HG03469 (cell line): ENCODE measurements at regions not wholly inside any gene's neighbourhood (a gene's known extent, or its start where the extent isn't known, plus 50 kb on each side); places are given as distances from the start of the nearest gene placed in this dataset.
"Not testable (repeated sequence)": the region's sequence is repeated elsewhere in the genome, so short reads cannot be mapped to it uniquely, and the experiment has no call there.

Experiments
- ATAC-seq: cut with Tn5 transposase; IDR thresholded peaks from one replicate; pipeline ENCODE4 v1.9.1; 2021; ENCODE audit warnings: mild to moderate bottlenecking, moderate library complexity, moderate number of reproducible peaks; ENCODE audit not compliant: unreplicated experiment

DNA sequence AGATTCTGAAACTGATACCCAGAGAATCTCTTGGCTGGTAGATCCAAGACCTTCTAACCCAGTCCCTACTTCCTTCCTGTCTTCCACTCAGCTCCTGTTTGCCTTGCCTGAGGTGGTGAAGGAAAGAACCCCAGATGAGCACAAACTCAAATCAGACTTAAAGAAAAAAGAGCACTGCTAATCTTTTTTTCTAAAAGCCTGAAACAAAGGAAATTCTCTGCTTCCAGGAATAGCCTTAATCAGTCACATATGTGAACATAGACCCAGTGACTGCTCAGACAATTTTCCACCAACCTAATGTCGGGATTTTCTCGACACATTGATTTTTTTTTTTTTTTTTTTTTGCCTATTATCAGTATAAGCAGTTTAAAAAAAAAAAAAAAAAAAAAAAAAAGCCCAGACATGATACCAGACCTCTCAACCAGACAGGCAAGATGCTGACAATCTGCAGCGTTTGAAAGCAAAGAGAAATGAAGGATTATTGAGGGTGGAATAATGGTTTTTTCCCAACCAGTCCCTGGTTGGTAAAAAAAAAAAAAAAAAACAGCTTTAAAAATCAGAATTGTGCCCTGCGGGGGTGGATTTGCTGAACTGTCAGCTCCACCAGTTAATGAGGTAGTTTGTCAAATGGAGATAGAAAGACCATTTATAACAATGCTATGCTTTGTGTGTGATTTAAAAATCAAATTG, 256.8 kb upstream of the RARB start:
- no peak for ATAC-seq

DNA sequence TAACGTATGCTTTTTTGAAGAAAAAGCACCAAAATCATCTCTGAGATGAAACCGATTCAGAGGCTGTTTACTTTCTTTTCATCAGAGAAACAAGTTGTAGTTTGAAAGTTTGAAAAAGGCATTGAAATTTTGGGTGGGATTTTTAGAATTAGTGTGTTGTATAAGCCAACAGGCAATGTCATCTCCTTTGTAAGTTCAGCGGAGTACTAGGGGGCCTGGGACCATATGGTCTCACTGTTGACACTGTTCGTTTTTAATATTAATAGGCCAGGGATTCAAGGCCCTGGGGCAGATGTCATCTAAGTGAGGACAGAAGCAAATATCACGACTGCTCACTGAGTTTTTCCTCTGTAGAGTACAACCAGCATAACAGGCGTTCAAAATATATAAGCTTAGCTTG, 256.2 kb upstream of the RARB start:
- ATAC-seq, result no peak

DNA sequence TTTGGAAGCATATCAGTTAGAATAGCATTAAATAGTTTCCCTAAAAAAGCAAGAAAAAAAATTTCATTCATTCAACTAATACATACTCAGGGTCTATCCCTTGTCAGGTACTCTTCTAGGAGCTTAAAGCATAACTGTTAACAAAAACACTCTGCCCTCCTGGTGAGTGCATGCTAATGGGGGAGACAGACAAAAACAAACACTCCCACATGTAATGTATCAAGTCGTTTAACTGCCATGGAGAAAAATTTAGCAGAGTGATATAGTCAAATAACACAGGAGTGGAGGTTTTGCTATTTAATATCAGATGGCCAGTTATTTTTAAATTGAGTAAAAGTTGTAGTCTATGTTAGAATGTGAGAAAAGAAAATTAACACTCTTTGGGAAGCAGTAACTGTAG, 254.5 kb upstream of the RARB start:
- ATAC-seq, result no peak

DNA sequence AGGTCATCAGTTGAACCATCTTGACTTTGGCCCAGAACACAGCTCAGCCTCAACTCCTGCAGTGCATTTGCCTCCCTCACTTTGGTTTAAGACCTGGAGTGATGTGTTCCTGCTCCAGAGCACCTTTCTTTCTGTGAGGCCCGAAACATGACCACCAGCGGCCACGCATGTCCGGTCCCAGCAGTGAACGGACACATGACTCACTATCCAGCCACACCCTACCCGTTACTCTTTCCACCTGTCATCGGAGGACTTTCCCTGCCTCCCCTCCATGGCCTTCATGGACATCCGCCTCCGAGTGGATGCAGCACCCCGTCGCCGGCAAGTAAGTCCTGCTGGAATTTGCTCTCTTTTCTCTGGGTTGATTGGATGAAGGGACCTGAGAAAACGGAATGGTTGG, 253.8 kb upstream of the RARB start:
- ATAC-seq, result no peak

DNA sequence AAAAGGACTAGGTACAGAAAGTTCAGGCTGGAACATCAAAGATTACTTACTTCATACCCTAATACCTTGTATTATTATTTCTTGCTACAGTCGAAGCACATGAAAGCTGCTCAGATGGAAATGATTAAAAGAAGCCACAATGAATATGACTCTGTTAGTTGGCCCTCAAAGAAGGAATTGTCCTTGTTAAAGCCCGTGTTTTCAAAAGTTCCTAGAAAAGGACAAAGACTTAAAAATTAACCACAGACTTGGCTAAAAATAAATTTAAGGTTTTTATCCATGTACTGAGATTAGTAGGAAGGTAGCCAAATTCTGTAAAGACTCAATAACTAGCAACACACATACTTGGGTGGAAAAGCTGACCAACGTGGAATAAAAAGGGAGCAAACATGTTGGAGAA, 251.0 kb upstream of the RARB start:
- no peak for ATAC-seq

DNA sequence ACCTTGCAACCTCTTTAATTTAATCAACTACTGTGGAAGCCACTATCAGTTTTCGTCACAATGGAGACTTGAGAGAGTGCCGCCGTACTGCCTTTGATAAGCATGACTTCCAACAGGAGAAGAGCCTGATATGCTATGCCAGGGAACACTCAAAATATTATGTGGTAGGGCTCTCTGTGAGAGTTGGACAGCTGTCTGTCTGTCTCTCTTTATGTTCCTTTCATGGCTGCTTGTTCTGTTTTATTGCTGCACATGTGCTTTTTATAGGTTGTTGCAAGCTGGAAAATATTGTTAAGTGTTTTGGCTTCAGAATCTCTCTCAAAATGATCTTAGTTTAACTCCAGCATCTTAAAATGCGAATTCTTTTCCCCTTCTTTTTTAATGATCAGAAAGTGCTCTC, 249.4 kb upstream of the RARB start:
- no peak for ATAC-seq

DNA sequence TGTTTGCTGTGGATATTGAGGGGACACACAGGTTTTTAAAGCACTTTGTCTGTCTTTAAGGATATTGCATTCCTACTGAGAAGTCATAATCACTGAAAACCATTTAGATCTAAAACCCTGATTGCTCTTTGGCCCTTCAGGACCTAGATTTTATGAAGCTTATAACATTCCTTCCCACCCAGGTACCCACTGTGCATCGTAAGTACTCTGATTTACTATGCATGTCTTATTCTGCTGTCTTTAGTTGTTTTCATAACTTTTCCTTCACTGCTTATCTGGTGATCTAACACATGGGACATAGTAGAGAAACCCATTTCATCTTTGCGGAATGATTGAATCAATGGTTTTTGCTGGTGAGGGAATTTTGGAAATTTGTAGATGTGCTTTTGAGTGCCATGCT, 247.0 kb upstream of the RARB start:
- no peak for ATAC-seq

DNA sequence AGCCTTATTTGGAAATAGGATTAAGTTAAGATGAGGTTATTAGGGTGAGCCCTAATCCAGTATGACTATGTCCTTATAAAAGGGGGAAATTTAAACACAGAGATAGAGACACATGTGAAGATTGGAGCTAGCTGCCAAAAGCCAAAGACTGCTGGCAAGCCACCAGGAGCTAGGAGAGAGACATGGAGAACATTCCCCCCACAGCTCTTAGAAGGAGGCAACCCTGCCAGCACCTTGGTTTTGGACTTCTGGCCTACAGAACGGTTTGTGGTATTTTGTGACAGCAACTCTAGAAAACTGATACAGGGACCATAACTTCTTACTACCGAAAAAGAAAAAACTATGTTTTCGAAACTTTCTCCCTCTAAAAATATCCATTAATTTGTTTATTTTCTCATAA, 245.3 kb upstream of the RARB start:
- ATAC-seq, result no peak

DNA sequence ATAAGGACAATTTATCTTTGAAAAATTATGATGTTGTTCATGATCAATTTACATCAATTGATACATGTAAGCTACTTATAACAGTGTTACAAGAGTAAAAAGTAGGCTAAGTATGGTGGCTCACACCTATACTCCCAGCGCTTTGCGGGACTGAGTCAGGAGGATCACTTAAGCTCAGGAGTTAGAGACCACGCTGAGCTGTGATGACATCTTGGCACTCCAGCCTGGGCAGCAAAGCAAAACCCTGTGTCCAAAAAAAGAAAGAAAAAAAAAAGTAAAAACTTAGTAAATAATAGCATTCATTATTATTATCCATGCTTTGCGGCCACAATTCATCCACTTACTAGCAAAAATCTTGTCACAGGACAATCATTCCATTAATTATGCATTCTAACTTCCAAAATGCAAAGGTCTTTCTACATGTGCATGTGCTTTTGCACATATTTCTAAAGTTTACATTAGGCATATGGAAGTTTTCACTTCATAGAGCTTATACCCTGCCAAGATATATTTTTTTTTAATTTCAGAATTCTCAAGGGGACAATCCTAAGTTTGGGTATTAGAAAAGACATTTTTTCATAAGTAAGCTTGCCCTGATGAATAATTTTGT, 243.3 kb upstream of the RARB start:
- no peak for ATAC-seq

DNA sequence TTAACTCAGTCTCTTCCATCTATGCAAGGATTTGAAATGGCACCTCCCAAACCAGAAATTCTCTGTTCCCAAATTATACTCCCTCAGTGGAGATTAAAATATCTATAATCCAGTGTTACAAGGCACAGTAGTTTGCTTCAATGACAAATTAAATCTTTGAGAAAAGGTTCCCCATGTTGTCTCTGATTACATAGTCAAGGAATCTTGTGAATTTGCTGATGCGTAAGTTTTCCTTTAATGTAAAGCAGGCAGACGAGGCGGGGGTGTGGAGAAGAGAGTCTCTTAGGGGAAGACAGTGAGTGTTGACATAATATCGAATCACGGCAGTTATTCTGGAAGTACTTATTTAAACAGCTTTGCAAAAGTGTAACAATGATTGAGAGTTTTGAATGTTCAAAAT, 236.4 kb upstream of the RARB start:
- no peak for ATAC-seq

DNA sequence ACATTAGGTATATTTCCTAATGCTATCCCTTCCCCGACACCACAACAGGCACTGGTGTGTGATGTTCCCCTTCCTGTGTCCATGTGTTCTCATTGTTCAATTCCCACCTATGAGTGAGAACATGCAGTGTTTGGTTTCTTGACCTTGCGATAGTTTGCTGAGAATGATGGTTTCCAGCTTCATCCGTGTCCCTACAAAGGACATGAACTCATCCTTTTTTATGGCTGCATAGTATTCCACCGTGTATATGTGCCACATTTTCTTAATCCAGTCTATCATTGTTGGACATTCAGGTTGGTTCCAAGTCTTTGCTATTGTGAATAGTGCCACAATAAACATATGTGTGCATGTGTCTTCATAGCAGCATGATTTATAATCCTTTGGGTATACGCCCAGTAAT, 228.5 kb upstream of the RARB start:
- ATAC-seq, result not testable (repeated sequence)

DNA sequence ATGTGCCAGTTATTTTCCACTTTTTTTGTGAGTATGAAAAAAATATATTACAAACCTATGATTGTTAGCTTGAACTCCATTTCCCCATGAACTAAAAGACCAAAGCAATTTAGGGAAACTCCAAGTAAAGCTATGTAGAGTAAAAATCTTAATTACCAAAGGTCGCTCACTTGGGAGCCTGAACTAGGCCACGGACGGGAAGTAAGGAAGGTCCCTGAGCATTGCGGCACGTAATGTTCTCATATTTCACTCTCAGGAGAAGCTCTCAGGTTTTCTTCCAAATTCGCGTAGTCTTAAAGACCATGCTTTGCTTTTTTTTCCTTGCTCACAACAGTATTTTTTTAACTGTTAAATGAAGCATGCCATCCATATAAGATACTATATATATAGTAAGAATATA, 215.3 kb upstream of the RARB start:
- ATAC-seq, result no peak

DNA sequence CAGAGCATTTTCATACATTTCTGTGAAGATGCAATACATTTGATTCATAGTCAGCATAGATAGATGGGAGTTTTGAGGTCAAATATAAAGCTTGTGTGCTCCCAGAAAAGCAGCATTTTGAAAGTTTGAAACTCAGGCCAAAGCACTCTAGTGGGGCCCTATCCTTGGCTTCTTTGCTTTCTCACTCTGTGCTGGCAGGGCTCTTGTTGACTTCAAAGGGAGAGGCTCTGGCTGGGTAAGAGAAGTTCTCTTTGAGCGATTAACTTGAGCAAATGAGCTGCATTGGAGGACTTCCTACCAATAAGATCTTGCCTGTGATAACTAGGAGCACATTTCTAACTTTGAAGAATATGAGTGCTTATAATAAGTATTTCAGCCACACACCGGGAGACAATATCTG, 214.0 kb upstream of the RARB start:
- ATAC-seq, result no peak

DNA sequence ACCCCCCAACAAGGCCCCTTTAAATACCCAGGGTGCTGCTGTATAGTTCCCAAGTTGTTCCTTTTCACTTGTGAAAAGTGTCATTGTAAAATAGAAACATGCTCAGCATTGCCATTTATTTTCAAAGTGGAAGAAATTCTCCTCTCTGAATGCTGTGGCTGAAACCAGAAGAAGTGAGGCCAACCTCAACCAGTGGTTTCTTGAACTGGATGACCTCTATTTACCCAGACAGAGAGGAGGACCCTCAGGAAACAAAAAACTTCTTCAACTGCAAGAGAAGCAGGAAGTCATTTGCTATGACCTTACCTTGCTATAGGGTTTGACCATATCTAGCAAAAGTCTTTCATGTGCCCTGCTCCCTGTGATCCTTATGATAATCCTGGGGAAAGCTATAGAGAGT, 209.7 kb upstream of the RARB start:
- ATAC-seq, result no peak

DNA sequence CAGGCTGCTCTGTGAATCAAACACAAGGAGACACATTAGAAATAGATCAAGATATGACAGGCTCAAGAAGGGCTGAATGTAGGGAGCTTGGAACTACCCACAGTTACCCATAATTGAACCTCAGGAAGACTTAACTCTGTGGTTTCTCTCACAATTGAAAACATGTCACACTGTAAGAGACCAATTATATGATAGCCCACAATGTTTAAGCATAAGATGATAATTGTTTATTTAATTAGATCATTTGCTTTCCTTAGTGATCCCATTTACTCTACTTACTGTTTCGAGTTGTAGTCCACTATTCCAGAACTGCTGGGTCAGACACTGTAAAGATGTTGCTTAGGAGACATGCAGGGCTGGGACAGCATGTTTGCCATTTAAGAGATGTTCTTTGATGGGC, 201.3 kb upstream of the RARB start:
- ATAC-seq, result no peak

DNA sequence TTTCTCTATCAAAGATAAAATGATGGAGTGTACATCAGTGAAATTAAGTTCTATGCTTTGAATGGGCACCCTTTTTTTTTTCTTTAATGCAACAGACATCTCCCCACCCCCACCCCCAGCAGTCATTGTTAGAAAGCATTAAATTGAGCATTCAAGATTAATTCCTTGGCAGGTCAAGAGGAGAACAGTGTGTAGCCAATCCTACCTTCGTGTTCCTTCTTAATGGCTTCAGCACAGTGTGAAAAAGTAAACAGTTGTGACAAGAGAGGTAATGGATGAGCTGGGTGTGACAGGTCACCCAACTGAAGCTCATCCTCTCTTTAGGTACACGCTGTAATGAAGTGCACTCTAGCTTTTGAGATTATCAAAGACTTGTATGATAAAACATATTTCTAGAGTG, 198.5 kb upstream of the RARB start:
- ATAC-seq, result no peak

DNA sequence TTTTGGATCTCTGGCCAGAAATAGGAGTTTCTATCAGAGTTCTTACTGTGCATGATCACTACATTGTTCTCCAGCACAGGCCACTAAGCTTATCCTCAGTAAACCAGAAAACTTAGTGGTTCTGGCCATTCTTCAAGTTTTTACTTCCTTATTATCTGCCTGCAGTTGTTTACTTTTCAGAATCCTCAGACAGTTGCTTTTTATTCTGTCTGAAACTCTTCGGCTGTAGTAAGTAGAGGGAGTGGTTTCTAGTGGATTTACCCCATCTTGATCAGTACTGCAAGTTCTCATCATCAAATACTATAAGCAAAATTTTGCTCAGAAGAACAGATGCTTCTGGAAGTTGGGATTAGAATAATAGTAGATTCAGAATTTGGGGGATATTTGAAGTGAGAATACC, 193.0 kb upstream of the RARB start:
- no peak for ATAC-seq

DNA sequence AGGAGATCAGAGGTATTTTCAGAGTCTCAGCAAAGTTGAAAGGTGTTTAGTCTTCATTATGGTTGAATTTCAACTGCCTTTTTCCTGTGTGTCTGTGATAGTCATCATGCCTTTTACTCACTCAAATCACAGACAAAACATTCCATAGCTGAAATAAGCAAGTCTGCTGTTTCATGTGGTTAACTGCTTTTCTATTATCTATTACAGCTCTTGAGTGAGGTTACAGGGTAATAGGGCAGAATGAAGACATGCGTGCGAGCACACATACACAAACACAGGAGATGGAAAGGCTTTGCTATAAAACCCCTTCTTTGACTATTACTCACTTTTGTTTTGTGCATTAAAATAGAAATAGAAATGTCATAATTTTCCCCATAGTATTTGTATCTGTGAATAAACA, 192.6 kb upstream of the RARB start:
- ATAC-seq, result no peak

DNA sequence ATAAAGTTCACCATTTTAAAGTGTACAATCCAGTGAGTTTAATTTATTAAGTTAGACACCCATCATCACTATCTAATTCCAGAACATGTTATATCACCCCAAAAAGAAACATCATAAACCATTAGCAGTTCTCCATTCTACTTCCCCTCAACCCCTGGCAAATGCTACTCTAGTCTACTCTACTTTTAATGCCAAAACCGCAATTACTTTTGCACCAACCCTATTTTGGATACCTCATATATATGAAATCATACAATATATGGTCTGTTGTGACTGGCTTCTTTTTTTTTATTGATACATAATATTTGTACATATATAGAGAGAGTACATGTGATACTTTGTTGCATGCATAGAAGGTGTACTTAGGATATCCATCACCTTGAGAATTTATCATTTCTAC, 190.5 kb upstream of the RARB start:
- ATAC-seq, result no peak

DNA sequence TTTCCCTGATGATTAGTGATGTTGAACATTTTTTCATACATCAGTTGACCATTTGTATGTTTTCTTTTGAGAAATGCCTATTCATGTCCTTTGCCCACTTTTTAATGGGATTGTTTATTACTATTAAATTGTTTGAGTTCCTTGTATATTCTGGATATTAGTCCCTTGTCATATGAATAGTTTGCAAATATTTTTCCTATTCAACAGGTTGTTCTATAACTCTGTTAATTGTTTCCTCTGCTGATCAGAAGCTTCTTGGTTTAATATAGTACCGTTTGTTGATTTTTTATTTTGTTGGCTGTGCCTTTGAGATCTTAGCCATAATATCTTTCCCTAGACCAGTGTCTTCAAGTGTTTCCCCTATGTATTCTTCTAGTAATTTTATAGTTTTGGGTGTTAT, 189.0 kb upstream of the RARB start:
- no peak for ATAC-seq

DNA sequence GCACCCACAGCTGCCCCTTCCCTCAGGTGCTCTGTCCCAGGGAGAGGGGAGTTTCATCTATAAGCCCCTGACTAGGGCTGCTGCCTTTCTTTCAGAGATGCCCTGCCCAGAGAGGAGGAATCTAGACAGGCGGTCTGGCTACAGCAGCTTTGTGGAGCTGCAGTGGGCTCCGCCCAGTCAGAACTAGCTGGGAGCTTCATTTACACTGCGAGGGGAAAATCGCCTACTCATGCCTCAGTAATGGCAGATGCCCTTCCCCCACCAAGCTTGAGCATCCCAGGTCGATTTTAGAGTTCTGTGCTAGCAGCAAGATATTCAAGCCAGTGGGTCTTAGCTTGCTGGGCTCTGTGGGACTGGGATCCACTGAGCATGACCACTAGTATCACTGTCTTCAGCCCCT, 181.2 kb upstream of the RARB start:
- ATAC-seq, result no peak

DNA sequence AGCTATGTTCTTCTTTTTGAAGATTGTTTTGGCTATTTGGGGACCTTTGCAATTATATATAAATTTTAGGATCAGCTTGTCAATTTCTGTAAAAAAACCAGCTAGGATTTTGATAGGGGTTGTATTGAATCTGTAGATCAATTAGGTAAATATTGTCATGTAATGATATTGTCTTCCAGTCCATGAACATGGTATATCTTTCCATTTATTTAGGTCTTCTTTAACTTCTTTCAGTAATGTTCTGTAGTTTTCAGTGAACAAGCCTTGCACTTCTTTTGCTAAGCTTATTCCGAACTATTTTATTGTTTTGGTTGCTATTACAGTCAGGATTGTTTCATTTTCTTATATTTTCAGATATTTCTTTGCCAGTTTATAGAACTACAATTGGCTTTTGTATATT, 175.8 kb upstream of the RARB start:
- ATAC-seq, result no peak

DNA sequence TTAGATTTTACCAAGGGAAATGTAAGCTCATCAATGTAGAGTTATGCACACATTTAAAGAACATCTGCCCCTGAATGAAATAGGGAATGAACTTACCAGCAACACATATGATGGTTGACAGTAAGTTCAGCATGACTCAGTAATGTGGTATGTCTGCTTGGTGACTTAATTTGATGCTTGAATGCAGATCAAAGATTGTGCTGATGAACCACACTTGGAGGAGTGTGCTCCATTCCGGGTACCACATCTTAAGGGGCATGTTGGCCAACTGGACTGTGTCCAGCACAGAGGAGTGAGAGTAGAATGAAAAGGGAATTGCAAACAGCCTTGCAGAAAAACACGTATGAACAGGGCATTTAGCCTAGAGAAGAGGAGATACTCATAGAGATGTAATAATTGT, 171.0 kb upstream of the RARB start:
- ATAC-seq, result no peak
